Keratinocyte (primary cell): ENCODE measurements at regions not wholly inside any gene's neighbourhood (a gene's known extent, or its start where the extent isn't known, plus 50 kb on each side); places are given as distances from the start of the nearest gene placed in this dataset.
"Not testable (repeated sequence)": the region's sequence is repeated elsewhere in the genome, so short reads cannot be mapped to it uniquely, and the experiment has no call there.

Experiments used
- CTCF ChIP-seq, 3 experiments: IDR thresholded peaks in 1 of 3; conservative IDR thresholded peaks in 1 of 3; optimal IDR thresholded peaks in 1 of 3; 2 replicates in 2 of 3; 3 replicates in 1 of 3; pipeline versions ENCODE3 to v1.5.1; 2011; ENCODE audit warnings: low read length in 3 of 3, mild to moderate bottlenecking in 3 of 3, moderate library complexity in 2 of 3, control low read depth in 1 of 3, inconsistent platforms in 1 of 3; ENCODE audit not compliant: insufficient read depth in 2 of 3; ENCODE audit errors: extremely low read depth in 1 of 3
- EZH2 ChIP-seq: IDR thresholded peaks from one replicate; pipeline ENCODE4 v1.6.1; 2012; ENCODE audit warnings: inconsistent platforms, mild to moderate bottlenecking, low read length, moderate library complexity

DNA sequence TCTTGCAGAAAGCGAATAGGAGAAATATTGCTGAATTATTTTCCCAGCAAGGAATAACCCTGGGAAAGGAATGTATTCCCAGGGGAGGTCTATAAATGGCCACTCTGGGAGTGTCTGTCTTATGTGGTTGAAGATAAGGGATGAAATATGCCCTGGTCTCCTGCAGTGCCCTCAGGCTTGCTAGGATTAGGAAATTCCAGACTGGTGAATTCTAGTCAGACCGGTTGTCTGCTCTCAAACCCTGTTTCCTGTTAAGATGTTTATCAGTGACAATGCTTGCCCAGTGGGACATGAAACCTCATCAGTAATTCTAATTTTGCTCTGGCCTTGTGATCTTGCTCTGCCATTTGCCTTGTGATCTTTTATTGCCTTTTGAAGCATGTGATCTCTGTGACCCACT is 148.2 kb upstream of the CHODL start:
- not testable (repeated sequence) for TF ChIP-seq CTCF (optimal IDR thresholded peaks at IDR 0.05 in 1 of 3, IDR thresholded peaks at IDR 0.05 in 1 of 3, conservative IDR thresholded peaks at IDR 0.05 in 1 of 3; ENCODE audit: extremely low read depth in 1 of 3, insufficient read depth in 2 of 3, low read length in 3 of 3); EZH2
